OCI-LY1 (cell line): ENCODE measurements at regions not wholly inside any gene's neighbourhood (a gene's known extent, or its start where the extent isn't known, plus 50 kb on each side); places are given as distances from the start of the nearest gene placed in this dataset.

Experiments
- H2AFZ ChIP-seq: fragments of 200-600 bp; sonication (generic), shearing (Covaris generic); 2 replicates; pipeline ENCODE4 v1.6.0; 2014; ENCODE audit warnings: antibody characterized with exemption, mild to moderate bottlenecking, low read length
- H3F3A ChIP-seq: fragments of 200-600 bp; sonication (generic), shearing (Covaris generic); 2 replicates; pipeline ENCODE4 v1.6.0; 2014; ENCODE audit warnings: mild to moderate bottlenecking, antibody characterized with exemption, low read length, moderate library complexity; ENCODE audit not compliant: insufficient read depth
- H3K27ac ChIP-seq: fragments of 200-600 bp; sonication (generic); 2 replicates; pipeline ENCODE4 v1.5.1; 2014; ENCODE audit warnings: low read length, mixed run types, mild to moderate bottlenecking, low read depth; ENCODE audit not compliant: poor library complexity, severe bottlenecking
- H3K27me3 ChIP-seq: fragments of 200-600 bp; sonication (generic); 2 replicates; pipeline ENCODE4 v1.6.0; 2014; ENCODE audit warnings: antibody characterized with exemption, mild to moderate bottlenecking, low read length, moderate library complexity; ENCODE audit not compliant: insufficient read depth
- H3K36me3 ChIP-seq: fragments of 200-600 bp; sonication (generic); 2 replicates; pipeline ENCODE4 v1.6.1; 2014; ENCODE audit warnings: mild to moderate bottlenecking, antibody characterized with exemption, low read length, moderate library complexity, mixed read lengths; ENCODE audit not compliant: insufficient read depth
- H3K4me1 ChIP-seq: fragments of 200-600 bp; sonication (generic); 2 replicates; pipeline ENCODE4 v1.5.1; 2014; ENCODE audit warnings: mild to moderate bottlenecking, low read length, moderate library complexity; ENCODE audit not compliant: insufficient read depth, severe bottlenecking
- H3K4me2 ChIP-seq: fragments of 200-600 bp; sonication (generic), shearing (Covaris generic); 2 replicates; pipeline ENCODE4 v1.6.1; 2014; ENCODE audit warnings: low read length
- H3K4me3 ChIP-seq: fragments of 200-600 bp; sonication (generic); 2 replicates; pipeline ENCODE4 v1.5.1; 2014; ENCODE audit warnings: low read length, low read depth, mild to moderate bottlenecking, mixed read lengths; ENCODE audit not compliant: poor library complexity, severe bottlenecking
- H3K79me2 ChIP-seq: fragments of 200-600 bp; shearing (Covaris generic); 2 replicates; pipeline ENCODE4 v1.6.1; 2016; ENCODE audit warnings: mixed run types, low read length, mixed read lengths; ENCODE audit not compliant: insufficient read depth
- H3K9ac ChIP-seq: fragments of 200-600 bp; sonication (generic), shearing (Covaris generic); 2 replicates; pipeline ENCODE4 v1.6.1; 2014; ENCODE audit warnings: mild to moderate bottlenecking, low read length, mixed read lengths
- H3K9me2 ChIP-seq: fragments of 200-600 bp; sonication (generic), shearing (Covaris generic); 2 replicates; pipeline ENCODE4 v1.6.1; 2014; ENCODE audit warnings: low read depth, mild to moderate bottlenecking, low read length, mixed read lengths
- H3K9me3 ChIP-seq: fragments of 200-600 bp; shearing (Covaris generic); 2 replicates; pipeline ENCODE4 v1.6.1; 2014; ENCODE audit warnings: low read length, mixed read lengths
- H4K20me1 ChIP-seq: fragments of 200-600 bp; sonication (generic), shearing (Covaris generic); 2 replicates; pipeline ENCODE4 v1.6.0; 2016; ENCODE audit warnings: mild to moderate bottlenecking, low read length; ENCODE audit not compliant: insufficient read depth
- CTCF ChIP-seq: fragments of 200-600 bp; sonication (generic), shearing (Covaris generic); IDR thresholded peaks from 2 replicates; pipeline ENCODE4 v1.5.1; 2017; ENCODE audit warnings: mild to moderate bottlenecking, antibody characterized with exemption, low read length, moderate library complexity, mixed read lengths
- EZH2 ChIP-seq: fragments of 200-600 bp; sonication (generic), shearing (Covaris generic); IDR thresholded peaks from 2 replicates; pipeline ENCODE4 v1.8.0; 2017; ENCODE audit warnings: borderline replicate concordance, mixed run types, mild to moderate bottlenecking, antibody characterized with exemption, low read length, moderate library complexity, mixed read lengths

GRCh38 chr5:61731946-61732314, 399.9 kb downstream of the ZSWIM6 start:
- Histone ChIP-seq H3K4me2 (no peak overlapping the region), H3K27ac (no peak overlapping the region), H3K9ac (no peak overlapping the region), H3K36me3 (no peaks in the 10 kb centered on the region), H4K20me1 (no peaks in the 10 kb centered on the region), H3K4me1 (no peaks in the 10 kb centered on the region), H3K79me2 (no peaks in the 10 kb centered on the region), H3K9me3 (no peaks in the 10 kb centered on the region), H3F3A (no peaks in the 10 kb centered on the region), H2AFZ (no peak overlapping the region), H3K9me2 (no peaks in the 10 kb centered on the region), H3K4me3 (no peak overlapping the region), H3K27me3 (no peaks in the 10 kb centered on the region; the same call in 1 of the 2 replicates)
- no peak for TF ChIP-seq EZH2
- TF ChIP-seq CTCF, result no peak

- Histone ChIP-seq H3K36me3 (no peaks in the 10 kb centered on the region), H2AFZ (no peak overlapping the region), H3K9ac (no peak overlapping the region), H3K79me2 (no peaks in the 10 kb centered on the region), H3F3A (no peaks in the 10 kb centered on the region), H3K27me3 (no peaks in the 10 kb centered on the region; the same call in 1 of the 2 replicates), H3K27ac (no peak overlapping the region), H3K9me3 (no peaks in the 10 kb centered on the region), H3K4me3 (no peak overlapping the region), H3K4me1 (no peaks in the 10 kb centered on the region), H3K9me2 (no peaks in the 10 kb centered on the region), H4K20me1 (no peaks in the 10 kb centered on the region), H3K4me2 (no peak overlapping the region)
- TF ChIP-seq CTCF (no peak), EZH2 (no peak)
Measured at GRCh38 chr5:61732369-61732768, 400.3 kb downstream of the ZSWIM6 start.

GRCh38 chr5:61732796-61733195, 400.7 kb downstream of the ZSWIM6 start:
- Histone ChIP-seq H3F3A (no peaks in the 10 kb centered on the region), H2AFZ (no peak overlapping the region), H3K4me3 (no peak overlapping the region), H3K79me2 (no peaks in the 10 kb centered on the region), H3K27me3 (no peaks in the 10 kb centered on the region; the same call in 1 of the 2 replicates), H3K9ac (no peak overlapping the region), H3K27ac (no peak overlapping the region), H3K36me3 (no peaks in the 10 kb centered on the region), H3K9me2 (no peaks in the 10 kb centered on the region), H4K20me1 (no peaks in the 10 kb centered on the region), H3K4me1 (no peaks in the 10 kb centered on the region), H3K4me2 (no peak overlapping the region), H3K9me3 (no peaks in the 10 kb centered on the region)
- TF ChIP-seq EZH2, result no peak
- TF ChIP-seq CTCF, result no peak
